ENCODE measurements at regions not wholly inside any gene's neighbourhood (a gene's known extent, or its start where the extent isn't known, plus 50 kb on each side); places are given as distances from the start of the nearest gene placed in this dataset.

DNA sequence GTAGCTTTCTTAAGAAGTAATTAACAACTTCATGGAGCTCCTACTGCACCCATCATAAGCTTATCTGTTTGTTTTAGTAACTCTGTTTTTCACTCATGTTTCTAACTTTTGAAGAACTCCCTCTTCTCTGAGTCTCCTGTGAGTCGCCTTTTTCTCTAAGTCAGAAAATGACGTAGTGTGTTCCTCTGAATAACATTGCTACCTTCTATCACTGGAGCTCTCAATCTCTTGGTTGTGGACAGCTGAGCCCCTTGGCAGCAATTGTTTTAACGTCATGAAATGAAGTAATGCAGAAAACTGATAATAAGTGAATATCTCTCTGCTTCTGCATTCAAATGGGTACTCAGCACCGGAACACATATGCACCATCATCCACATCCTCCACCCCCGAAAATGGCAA lies 433.3 kb upstream of the SALL3 start:
- Histone ChIP-seq H2AFZ (ENCODE audit: low read depth, low read length) (no peak overlapping the region), H3K79me2 (replicated peaks; ENCODE audit: insufficient read depth, low read length) (no peaks in the 10 kb centered on the region), H4K20me1 (ENCODE audit: insufficient read depth) (no peaks in the 10 kb centered on the region), H3K27ac (ENCODE audit: low read length) (no peak overlapping the region), H3K9me3 (ENCODE audit: low read length) (no peaks in the 10 kb centered on the region), H3K27me3 (ENCODE audit: insufficient read depth, low read depth, low read length) (no peaks in the 10 kb centered on the region), H3K9me2 (ENCODE audit: insufficient read depth, low read length) (no peaks in the 10 kb centered on the region), H3K9ac (ENCODE audit: low read length) (no peak overlapping the region), H3K4me3 (ENCODE audit: low read length) (no peak overlapping the region), H3K36me3 (ENCODE audit: insufficient read depth, low read length) (no peaks in the 10 kb centered on the region), H3K4me2 (ENCODE audit: low read length) (no peak overlapping the region), H3F3A (ENCODE audit: insufficient read depth, low read length, poor library complexity, severe bottlenecking) (no peaks in the 10 kb centered on the region)
- TF ChIP-seq, protein P1, sequence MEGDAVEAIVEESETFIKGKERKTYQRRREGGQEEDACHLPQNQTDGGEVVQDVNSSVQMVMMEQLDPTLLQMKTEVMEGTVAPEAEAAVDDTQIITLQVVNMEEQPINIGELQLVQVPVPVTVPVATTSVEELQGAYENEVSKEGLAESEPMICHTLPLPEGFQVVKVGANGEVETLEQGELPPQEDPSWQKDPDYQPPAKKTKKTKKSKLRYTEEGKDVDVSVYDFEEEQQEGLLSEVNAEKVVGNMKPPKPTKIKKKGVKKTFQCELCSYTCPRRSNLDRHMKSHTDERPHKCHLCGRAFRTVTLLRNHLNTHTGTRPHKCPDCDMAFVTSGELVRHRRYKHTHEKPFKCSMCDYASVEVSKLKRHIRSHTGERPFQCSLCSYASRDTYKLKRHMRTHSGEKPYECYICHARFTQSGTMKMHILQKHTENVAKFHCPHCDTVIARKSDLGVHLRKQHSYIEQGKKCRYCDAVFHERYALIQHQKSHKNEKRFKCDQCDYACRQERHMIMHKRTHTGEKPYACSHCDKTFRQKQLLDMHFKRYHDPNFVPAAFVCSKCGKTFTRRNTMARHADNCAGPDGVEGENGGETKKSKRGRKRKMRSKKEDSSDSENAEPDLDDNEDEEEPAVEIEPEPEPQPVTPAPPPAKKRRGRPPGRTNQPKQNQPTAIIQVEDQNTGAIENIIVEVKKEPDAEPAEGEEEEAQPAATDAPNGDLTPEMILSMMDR (IDR thresholded peaks at IDR 0.05; ENCODE audit: poor library complexity, severe bottlenecking), result no peak
- no peak for TF ChIP-seq EP300 (conservative IDR thresholded peaks at IDR 0.05; ENCODE audit: poor library complexity, severe bottlenecking)
- no peak for TF ChIP-seq MXI1 (conservative IDR thresholded peaks at IDR 0.05; ENCODE audit: poor library complexity, severe bottlenecking)
- TF ChIP-seq, protein P2, sequence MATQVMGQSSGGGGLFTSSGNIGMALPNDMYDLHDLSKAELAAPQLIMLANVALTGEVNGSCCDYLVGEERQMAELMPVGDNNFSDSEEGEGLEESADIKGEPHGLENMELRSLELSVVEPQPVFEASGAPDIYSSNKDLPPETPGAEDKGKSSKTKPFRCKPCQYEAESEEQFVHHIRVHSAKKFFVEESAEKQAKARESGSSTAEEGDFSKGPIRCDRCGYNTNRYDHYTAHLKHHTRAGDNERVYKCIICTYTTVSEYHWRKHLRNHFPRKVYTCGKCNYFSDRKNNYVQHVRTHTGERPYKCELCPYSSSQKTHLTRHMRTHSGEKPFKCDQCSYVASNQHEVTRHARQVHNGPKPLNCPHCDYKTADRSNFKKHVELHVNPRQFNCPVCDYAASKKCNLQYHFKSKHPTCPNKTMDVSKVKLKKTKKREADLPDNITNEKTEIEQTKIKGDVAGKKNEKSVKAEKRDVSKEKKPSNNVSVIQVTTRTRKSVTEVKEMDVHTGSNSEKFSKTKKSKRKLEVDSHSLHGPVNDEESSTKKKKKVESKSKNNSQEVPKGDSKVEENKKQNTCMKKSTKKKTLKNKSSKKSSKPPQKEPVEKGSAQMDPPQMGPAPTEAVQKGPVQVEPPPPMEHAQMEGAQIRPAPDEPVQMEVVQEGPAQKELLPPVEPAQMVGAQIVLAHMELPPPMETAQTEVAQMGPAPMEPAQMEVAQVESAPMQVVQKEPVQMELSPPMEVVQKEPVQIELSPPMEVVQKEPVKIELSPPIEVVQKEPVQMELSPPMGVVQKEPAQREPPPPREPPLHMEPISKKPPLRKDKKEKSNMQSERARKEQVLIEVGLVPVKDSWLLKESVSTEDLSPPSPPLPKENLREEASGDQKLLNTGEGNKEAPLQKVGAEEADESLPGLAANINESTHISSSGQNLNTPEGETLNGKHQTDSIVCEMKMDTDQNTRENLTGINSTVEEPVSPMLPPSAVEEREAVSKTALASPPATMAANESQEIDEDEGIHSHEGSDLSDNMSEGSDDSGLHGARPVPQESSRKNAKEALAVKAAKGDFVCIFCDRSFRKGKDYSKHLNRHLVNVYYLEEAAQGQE (IDR thresholded peaks at IDR 0.05; ENCODE audit: borderline replicate concordance), result no peak
- TF ChIP-seq SMC3 (conservative IDR thresholded peaks at IDR 0.05; ENCODE audit: poor library complexity), result no peak
- TF ChIP-seq EZH2 (IDR thresholded peaks at IDR 0.05; ENCODE audit: borderline replicate concordance, insufficient read depth, low read length, poor library complexity, severe bottlenecking), result no peak
- no peak for TF ChIP-seq TAF1 (IDR thresholded peaks at IDR 0.05; ENCODE audit: low read depth)
- no peak for TF ChIP-seq POLR2AphosphoS5 (IDR thresholded peaks at IDR 0.05)
- no peak for TF ChIP-seq RAD21 (conservative IDR thresholded peaks at IDR 0.05)

DNA sequence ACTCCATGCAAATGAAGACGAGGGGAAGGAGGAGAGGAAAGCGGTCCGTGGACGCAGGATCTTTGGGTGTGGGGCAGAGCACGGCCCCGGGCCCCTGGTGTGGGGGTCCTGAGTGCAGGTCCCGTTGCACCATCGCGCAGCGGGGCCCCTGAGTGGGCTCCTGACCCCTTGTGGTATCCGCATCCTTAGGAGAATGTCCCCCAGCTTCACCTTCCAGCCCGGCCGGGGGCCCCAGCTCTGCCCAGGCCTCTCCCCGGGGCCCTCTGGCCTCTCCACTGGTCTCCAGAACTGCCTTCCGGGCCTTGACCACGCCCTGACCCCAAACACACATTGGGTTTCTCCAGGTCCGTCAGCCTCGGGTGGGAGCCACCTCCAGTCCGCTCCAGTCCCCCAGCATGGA lies 431.8 kb upstream of the SALL3 start:
- no peaks in the 10 kb centered on the region for H3K36me3 ChIP-seq (ENCODE audit: insufficient read depth, low read length)
- H2AFZ ChIP-seq (ENCODE audit: low read depth, low read length), result no peak overlapping the region
- no peaks in the 10 kb centered on the region for H3F3A ChIP-seq (ENCODE audit: insufficient read depth, low read length, poor library complexity, severe bottlenecking)
- no peaks in the 10 kb centered on the region for H3K9me2 ChIP-seq (ENCODE audit: insufficient read depth, low read length)
- H4K20me1 ChIP-seq (ENCODE audit: insufficient read depth), result no peaks in the 10 kb centered on the region
- H3K27me3 ChIP-seq (ENCODE audit: insufficient read depth, low read depth, low read length), result no peaks in the 10 kb centered on the region
- no peak overlapping the region for H3K4me2 ChIP-seq (ENCODE audit: low read length)
- H3K4me3 ChIP-seq (ENCODE audit: low read length), result no peak overlapping the region
- no peak overlapping the region for H3K9ac ChIP-seq (ENCODE audit: low read length)
- TF ChIP-seq, protein P2 (IDR thresholded peaks at IDR 0.05; ENCODE audit: borderline replicate concordance), result no peak
- TF ChIP-seq EP300 (conservative IDR thresholded peaks at IDR 0.05; ENCODE audit: poor library complexity, severe bottlenecking), result no peak
- TF ChIP-seq RAD21 (conservative IDR thresholded peaks at IDR 0.05), result no peak
- TF ChIP-seq POLR2AphosphoS5 (IDR thresholded peaks at IDR 0.05), result no peak
- TF ChIP-seq, protein P1 (IDR thresholded peaks at IDR 0.05; ENCODE audit: poor library complexity, severe bottlenecking), result no peak
- no peak for TF ChIP-seq TAF1 (IDR thresholded peaks at IDR 0.05; ENCODE audit: low read depth)
- no peak for TF ChIP-seq MXI1 (conservative IDR thresholded peaks at IDR 0.05; ENCODE audit: poor library complexity, severe bottlenecking)
- no peak for TF ChIP-seq SMC3 (conservative IDR thresholded peaks at IDR 0.05; ENCODE audit: poor library complexity)
- no peak for TF ChIP-seq EZH2 (IDR thresholded peaks at IDR 0.05; ENCODE audit: borderline replicate concordance, insufficient read depth, low read length, poor library complexity, severe bottlenecking)
- H3K9me3 ChIP-seq (ENCODE audit: low read length), result no peaks in the 10 kb centered on the region
- no peaks in the 10 kb centered on the region for H3K79me2 ChIP-seq (replicated peaks; ENCODE audit: insufficient read depth, low read length)
- no peak overlapping the region for H3K27ac ChIP-seq (ENCODE audit: low read length)
